ENCODE measurements at regions not wholly inside any gene's neighbourhood (a gene's known extent, or its start where the extent isn't known, plus 50 kb on each side); places are given as distances from the start of the nearest gene placed in this dataset.
A peak's percentile ranks its signal among the peaks of the same experiment; 100 is the strongest.

- no peak for DNase-seq
These were observed 75.4 kb upstream of the LDLRAD3 start for GRCh38 chr11:35868491-35868890.

- DNase-seq, result no peak
These were observed 70.1 kb upstream of the LDLRAD3 start for GRCh38 chr11:35873721-35874120.

- no peak for DNase-seq
These were observed 69.0 kb upstream of the LDLRAD3 start for GRCh38 chr11:35874751-35875450.

GRCh38 chr11:35875466-35875865 is 68.4 kb upstream of the LDLRAD3 start:
- no peak for DNase-seq

- no peak for DNase-seq
These were observed 67.1 kb upstream of the LDLRAD3 start for GRCh38 chr11:35876786-35877185.

GRCh38 chr11:35878741-35879140 is 65.1 kb upstream of the LDLRAD3 start:
- DNase-seq, result peak; percentile 12

- DNase-seq, result no peak
These were observed 64.5 kb upstream of the LDLRAD3 start for GRCh38 chr11:35879361-35879760.

- no peak for DNase-seq
These were observed 57.1 kb upstream of the LDLRAD3 start for GRCh38 chr11:35886759-35887158.

GRCh38 chr11:35887737-35888136 is 56.1 kb upstream of the LDLRAD3 start:
- DNase-seq, result no peak

GRCh38 chr11:35888961-35889360 is 54.9 kb upstream of the LDLRAD3 start:
- no peak for DNase-seq

- DNase-seq, result no peak
These were observed 52.8 kb upstream of the LDLRAD3 start for GRCh38 chr11:35891096-35891495.

GRCh38 chr11:35892166-35892565 is 51.7 kb upstream of the LDLRAD3 start:
- DNase-seq, result no peak

GRCh38 chr11:35893796-35894475 is 49.9 kb upstream of the LDLRAD3 start:
- DNase-seq, result no peak

All from hematopoietic multipotent progenitor cell treated with erythropoietin and hydrocortisone succinate and interleukin-3 and kit ligand, for 4 days (in vitro differentiated cells).